H9 (cell line): ENCODE measurements at regions not wholly inside any gene's neighbourhood (a gene's known extent, or its start where the extent isn't known, plus 50 kb on each side); places are given as distances from the start of the nearest gene placed in this dataset.

Experiments used
- DNase-seq: peaks from one replicate; pipeline ENCODE4 v3.0.0-alpha.2; 2017
- H2AFZ ChIP-seq: one replicate; pipeline ENCODE4 v1.6.1; 2013; ENCODE audit warnings: mild to moderate bottlenecking, low read length, control low read depth, moderate library complexity
- H2AK5ac ChIP-seq: 2 replicates; pipeline ENCODE4 v1.6.1; 2013; ENCODE audit warnings: low read length, control low read depth, mixed read lengths; ENCODE audit not compliant: insufficient read length
- H2BK120ac ChIP-seq: one replicate; pipeline ENCODE4 v1.6.1; 2013; ENCODE audit warnings: low read depth, mild to moderate bottlenecking, low read length, control low read depth, inconsistent platforms; ENCODE audit not compliant: poor library complexity, severe bottlenecking
- H2BK12ac ChIP-seq: 2 replicates; pipeline ENCODE4 v1.6.1; 2013; ENCODE audit warnings: low read length, control low read depth, mixed read lengths, low read depth; ENCODE audit not compliant: insufficient read length
- H2BK15ac ChIP-seq: 2 replicates; pipeline ENCODE4 v1.6.1; 2013; ENCODE audit warnings: low read depth, low read length, control low read depth
- H2BK20ac ChIP-seq: one replicate; pipeline ENCODE4 v1.6.1; 2013; ENCODE audit warnings: low read depth, mild to moderate bottlenecking, low read length, control low read depth, inconsistent platforms; ENCODE audit not compliant: poor library complexity, severe bottlenecking
- H2BK5ac ChIP-seq: 2 replicates; pipeline ENCODE4 v1.6.1; 2013; ENCODE audit warnings: low read length, control low read depth, mixed read lengths; ENCODE audit not compliant: insufficient read length
- H3K14ac ChIP-seq: 2 replicates; pipeline ENCODE4 v1.6.1; 2013; ENCODE audit warnings: low read length, control low read depth; ENCODE audit not compliant: insufficient read depth
- H3K18ac ChIP-seq: 2 replicates; pipeline ENCODE4 v1.6.1; 2013; ENCODE audit warnings: low read depth, mild to moderate bottlenecking, mixed read lengths, low read length, control low read depth; ENCODE audit not compliant: insufficient read length
- H3K23ac ChIP-seq: 2 replicates; pipeline ENCODE4 v1.6.1; 2013; ENCODE audit warnings: low read length, control low read depth, mixed read lengths, low read depth; ENCODE audit not compliant: insufficient read length
- H3K23me2 ChIP-seq: 2 replicates; pipeline ENCODE4 v1.6.1; 2013; ENCODE audit warnings: low read depth, mild to moderate bottlenecking, mixed read lengths, low read length, control low read depth; ENCODE audit not compliant: insufficient read length, poor library complexity, severe bottlenecking
- H3K27ac ChIP-seq: 2 replicates; pipeline ENCODE4 v1.5.1; 2013; ENCODE audit warnings: low read length, control low read depth, mixed read lengths, low read depth; ENCODE audit not compliant: insufficient read length
- H3K27me3 ChIP-seq: 2 replicates; pipeline ENCODE4 v1.6.1; 2013; ENCODE audit warnings: low read length, control low read depth, inconsistent platforms; ENCODE audit not compliant: insufficient read depth
- H3K4ac ChIP-seq: 2 replicates; pipeline ENCODE4 v1.6.1; 2013; ENCODE audit warnings: low read depth, mild to moderate bottlenecking, control low read depth, inconsistent platforms, low read length, moderate library complexity
- H3K4me1 ChIP-seq: 2 replicates; pipeline ENCODE4 v1.6.1; 2013; ENCODE audit warnings: low read length, control low read depth, inconsistent platforms; ENCODE audit not compliant: insufficient read depth
- H3K4me2 ChIP-seq: 2 replicates; pipeline ENCODE4 v1.6.1; 2013; ENCODE audit warnings: low read length, control low read depth, mixed read lengths; ENCODE audit not compliant: insufficient read length, insufficient read depth
- H3K56ac ChIP-seq: 2 replicates; pipeline ENCODE4 v1.6.1; 2013; ENCODE audit warnings: low read depth, mild to moderate bottlenecking, mixed read lengths, low read length, control low read depth; ENCODE audit not compliant: insufficient read length
- H3K79me1 ChIP-seq: 2 replicates; pipeline ENCODE4 v1.6.1; 2013; ENCODE audit warnings: low read depth, mild to moderate bottlenecking, moderate library complexity, low read length, control low read depth, inconsistent platforms; ENCODE audit not compliant: insufficient read depth, poor library complexity, severe bottlenecking
- H3K79me2 ChIP-seq: 2 replicates; pipeline ENCODE4 v1.6.1; 2013; ENCODE audit warnings: low read length, control low read depth, inconsistent platforms; ENCODE audit not compliant: insufficient read depth
- H3K9ac ChIP-seq: 2 replicates; pipeline ENCODE4 v1.6.1; 2013; ENCODE audit warnings: low read length, control low read depth, mixed read lengths; ENCODE audit not compliant: insufficient read length; ENCODE audit errors: extremely low read depth
- H3K9me3 ChIP-seq: one replicate; pipeline ENCODE4 v1.6.1; 2013; ENCODE audit warnings: low read depth, low read length, inconsistent platforms; ENCODE audit not compliant: control insufficient read depth
- H3T11ph ChIP-seq: one replicate; pipeline ENCODE4 v1.6.1; 2013; ENCODE audit warnings: mild to moderate bottlenecking, low read length, control low read depth, inconsistent platforms
- H4K20me1 ChIP-seq: one replicate; pipeline ENCODE4 v1.6.1; 2013; ENCODE audit not compliant: control insufficient read depth, insufficient read length, insufficient read depth
- H4K5ac ChIP-seq: 2 replicates; pipeline ENCODE4 v1.6.1; 2013; ENCODE audit warnings: low read depth, mild to moderate bottlenecking, mixed read lengths, low read length, control low read depth; ENCODE audit not compliant: insufficient read length
- H4K8ac ChIP-seq: replicated peaks from 2 replicates; pipeline ENCODE4 v1.6.1; 2013; ENCODE audit warnings: low read length, control low read depth, mixed read lengths, low read depth; ENCODE audit not compliant: insufficient read length
- H4K91ac ChIP-seq: 2 replicates; pipeline ENCODE4 v1.6.1; 2013; ENCODE audit warnings: low read depth, mild to moderate bottlenecking, moderate library complexity, mixed read lengths, low read length, control low read depth; ENCODE audit not compliant: insufficient read length
- H3K27ac Mint-ChIP-seq, 3 experiments: 2 replicates in 2 of 3; 3 replicates in 1 of 3; pipeline ENCODE4 v1.8.0; 2020 to 2021; ENCODE audit warnings: mixed read lengths in 3 of 3, mild to moderate bottlenecking in 1 of 3, moderate library complexity in 1 of 3
- H3K27me3 Mint-ChIP-seq: 2 replicates; pipeline ENCODE4 v1.8.0; 2021; ENCODE audit warnings: low read depth, mild to moderate bottlenecking, moderate library complexity, mixed read lengths
- H3K36me3 Mint-ChIP-seq, 3 experiments: 2 replicates in 2 of 3; 3 replicates in 1 of 3; pipeline ENCODE4 v1.8.0; 2020 to 2021; ENCODE audit warnings: low read depth in 3 of 3, mixed read lengths in 3 of 3; ENCODE audit not compliant: insufficient read depth in 1 of 3
- H3K4me1 Mint-ChIP-seq, 2 experiments: 2 replicates each; pipeline ENCODE4 v1.8.0; 2020; ENCODE audit warnings: mixed read lengths in 2 of 2
- H3K4me3 Mint-ChIP-seq, 2 experiments: 2 replicates in 1 of 2; 3 replicates in 1 of 2; pipeline ENCODE4 v1.8.0; 2020 to 2021; ENCODE audit warnings: mild to moderate bottlenecking in 2 of 2, mixed read lengths in 2 of 2, moderate library complexity in 1 of 2
- H3K9me3 Mint-ChIP-seq, 2 experiments: 2 replicates in 1 of 2; 3 replicates in 1 of 2; pipeline ENCODE4 v1.8.0; 2020; ENCODE audit warnings: mild to moderate bottlenecking in 2 of 2, mixed read lengths in 2 of 2, moderate library complexity in 1 of 2
- TF ChIP-seq, protein P1 (sequence below): fragments of 200-600 bp; sonication (generic); conservative IDR thresholded peaks from 3 replicates; pipeline ENCODE4 v1.8.0; 2021; ENCODE audit warnings: antibody characterized with exemption, mild to moderate bottlenecking

DNA sequence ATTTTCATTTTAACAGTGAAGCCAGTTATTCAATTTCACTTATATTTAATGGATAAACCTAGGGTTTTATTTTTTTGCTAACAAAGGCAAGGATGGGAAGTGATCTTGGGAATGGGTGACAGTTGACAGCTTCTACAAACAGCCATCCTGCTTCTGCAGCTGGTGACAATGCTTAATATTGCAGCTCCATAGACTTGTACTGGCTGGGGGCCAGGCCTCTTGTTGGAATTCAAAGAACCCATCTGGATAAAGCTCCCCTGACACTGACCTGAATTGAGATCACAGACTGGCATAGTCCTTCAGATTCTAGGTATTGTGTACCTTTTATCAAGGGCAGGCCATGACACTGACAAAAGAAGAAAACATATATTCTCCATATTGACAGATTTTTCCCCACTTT, 664.6 kb upstream of the FOXG1 start:
- Histone ChIP-seq H4K20me1 (no peaks in the 10 kb centered on the region), H3K56ac (no peak overlapping the region), H2BK20ac (no peak overlapping the region), H2BK120ac (no peak overlapping the region), H3K27me3 (no peaks in the 10 kb centered on the region), H3K4ac (no peak overlapping the region), H3K23me2 (no peaks in the 10 kb centered on the region), H3K79me2 (no peaks in the 10 kb centered on the region), H2AK5ac (no peak overlapping the region), H3K23ac (no peak overlapping the region), H3T11ph (no peak overlapping the region), H3K14ac (no peak overlapping the region), H3K18ac (no peak overlapping the region), H2BK15ac (no peak overlapping the region), H3K79me1 (no peaks in the 10 kb centered on the region), H3K9me3 (no peaks in the 10 kb centered on the region), H2BK5ac (no peak overlapping the region), H4K8ac (no peak overlapping the region), H2BK12ac (no peak overlapping the region), H3K4me1 (no peaks in the 10 kb centered on the region; the same call in 1 of the 2 replicates), H4K91ac (no peak overlapping the region), H3K4me2 (no peak overlapping the region), H3K9ac (no peak overlapping the region), H2AFZ (no peak overlapping the region), H3K27ac (no peak overlapping the region), H4K5ac (no peak overlapping the region)
- TF ChIP-seq, protein P1, sequence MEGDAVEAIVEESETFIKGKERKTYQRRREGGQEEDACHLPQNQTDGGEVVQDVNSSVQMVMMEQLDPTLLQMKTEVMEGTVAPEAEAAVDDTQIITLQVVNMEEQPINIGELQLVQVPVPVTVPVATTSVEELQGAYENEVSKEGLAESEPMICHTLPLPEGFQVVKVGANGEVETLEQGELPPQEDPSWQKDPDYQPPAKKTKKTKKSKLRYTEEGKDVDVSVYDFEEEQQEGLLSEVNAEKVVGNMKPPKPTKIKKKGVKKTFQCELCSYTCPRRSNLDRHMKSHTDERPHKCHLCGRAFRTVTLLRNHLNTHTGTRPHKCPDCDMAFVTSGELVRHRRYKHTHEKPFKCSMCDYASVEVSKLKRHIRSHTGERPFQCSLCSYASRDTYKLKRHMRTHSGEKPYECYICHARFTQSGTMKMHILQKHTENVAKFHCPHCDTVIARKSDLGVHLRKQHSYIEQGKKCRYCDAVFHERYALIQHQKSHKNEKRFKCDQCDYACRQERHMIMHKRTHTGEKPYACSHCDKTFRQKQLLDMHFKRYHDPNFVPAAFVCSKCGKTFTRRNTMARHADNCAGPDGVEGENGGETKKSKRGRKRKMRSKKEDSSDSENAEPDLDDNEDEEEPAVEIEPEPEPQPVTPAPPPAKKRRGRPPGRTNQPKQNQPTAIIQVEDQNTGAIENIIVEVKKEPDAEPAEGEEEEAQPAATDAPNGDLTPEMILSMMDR, result no peak
- no peak overlapping the region for H3K27ac Mint-ChIP-seq
- H3K4me1 Mint-ChIP-seq, result peaks cover 2 to 4% of the 10 kb centered on the region in 2 experiments; a peak in 3 of 4 replicates
- no peak for DNase-seq
- peaks cover 0 to 3% (median 0%) of the 10 kb centered on the region in 3 experiments; a peak in 2 of 7 replicates for H3K36me3 Mint-ChIP-seq
- H3K9me3 Mint-ChIP-seq, result no peaks in the 10 kb centered on the region
- no peak overlapping the region for H3K4me3 Mint-ChIP-seq
- H3K27me3 Mint-ChIP-seq, result no peaks in the 10 kb centered on the region; the same call in 1 of the 2 replicates
